Sigmoid colon (tissue), 6 donors: ENCODE measurements at regions not wholly inside any gene's neighbourhood (a gene's known extent, or its start where the extent isn't known, plus 50 kb on each side); places are given as distances from the start of the nearest gene placed in this dataset.

Experiments
- DNase-seq: peaks from one replicate; pipeline ENCODE4 v3.0.0-alpha.2; 2019
- H3K27ac ChIP-seq, 4 donors: fragments of 200-600 bp; sonication (generic); one replicate each; pipeline ENCODE4 v1.5.1; 2016 to 2019; ENCODE audit warnings: mild to moderate bottlenecking in 1 of 4
- H3K27me3 ChIP-seq, 3 donors: fragments of 200-600 bp; sonication (generic); one replicate each; pipeline ENCODE4 v1.5.1; 2019; ENCODE audit warnings: mild to moderate bottlenecking in 1 of 3
- H3K36me3 ChIP-seq, 4 donors: fragments of 200-600 bp; sonication (generic); one replicate each; pipeline ENCODE4 v1.5.1; 2016 to 2019
- H3K4me1 ChIP-seq, 4 donors: fragments of 200-600 bp; sonication (generic); one replicate each; pipeline ENCODE4 v1.5.1; 2017 to 2019
- H3K4me3 ChIP-seq, 4 donors: fragments of 200-600 bp; sonication (generic); one replicate each; pipeline ENCODE4 v1.5.1; 2017 to 2019; ENCODE audit warnings: mild to moderate bottlenecking in 2 of 4, moderate library complexity in 1 of 4
- H3K9me3 ChIP-seq, 4 donors: fragments of 200-600 bp in 3 of 4; sonication (generic) in 3 of 4; one replicate each; pipeline versions ENCODE4 v1.5.1 to v1.6.1; 2013 to 2019
- EP300 ChIP-seq, 4 donors: sonication (generic); formaldehyde crosslinking; IDR thresholded peaks; one replicate each; pipeline ENCODE4 v1.6.1; 2017; ENCODE audit warnings: antibody characterized with exemption in 4 of 4
- POLR2A ChIP-seq, 2 donors: fragments of 450-650 bp; IDR thresholded peaks; one replicate each; pipeline ENCODE4 v1.6.1; 2016; ENCODE audit warnings: antibody characterized with exemption in 2 of 2, mild to moderate bottlenecking in 2 of 2, moderate library complexity in 2 of 2
- POLR2AphosphoS5 ChIP-seq, 4 donors: sonication (generic); formaldehyde crosslinking; IDR thresholded peaks; one replicate each; pipeline ENCODE4 v1.6.1; 2017; ENCODE audit warnings: antibody characterized with exemption in 4 of 4
- WGBS, 2 donors: extraction: QIAGEN DNeasy Blood & Tissue Kit; methylation state at CpG; one replicate each; pipeline ENCODE4 v1.1.7; 2013; 5-methylcytosine and 5-hydroxymethylcytosine counted together
- intact Hi-C: fragments of 100-400 bp; cut with DNase I; formaldehyde crosslinking; loops from one replicate; pipeline ENCODE4 v1.15.1; 2023
- TF ChIP-seq, protein P1 (sequence below), 4 experiments: fragments of 450-650 bp in 3 of 4; fragments of 200-600 bp in 1 of 4; IDR thresholded peaks; one replicate each; pipeline ENCODE4 v1.5.1; 2016 to 2019; ENCODE audit warnings: antibody characterized with exemption in 4 of 4, mild to moderate bottlenecking in 3 of 4, moderate library complexity in 2 of 4
- donor health status: healthy with polysubstance abuse.
- donor health status: healthy.

DNA sequence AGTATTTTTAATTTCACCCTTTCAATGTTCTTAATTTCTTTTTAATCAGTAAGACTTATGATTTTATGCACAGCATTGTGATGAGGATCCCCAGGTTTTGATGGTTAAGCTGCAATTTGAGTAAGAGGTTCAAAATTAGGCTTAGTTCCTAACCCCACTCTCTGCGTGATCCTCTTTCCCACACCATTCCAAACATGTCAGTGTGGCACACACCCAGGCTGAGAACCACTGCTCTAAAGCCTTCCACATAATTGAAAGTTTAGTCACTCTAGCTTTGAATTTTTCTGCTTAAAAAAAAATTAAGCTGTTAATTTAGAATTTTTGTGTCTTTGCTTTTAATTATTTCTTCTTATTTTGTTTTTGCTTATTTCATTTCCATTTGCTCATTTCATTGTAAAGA is 68.8 kb upstream of the SLC7A11 start:
- intact Hi-C loops: no loop called here
- H3K9me3 ChIP-seq: no peaks in the 10 kb centered on the region
- no peak for DNase-seq
- H3K4me1 ChIP-seq: no peaks in the 10 kb centered on the region
- 79 to 84% methylated on average over 1 of the region's 1 CpG for WGBS, 2 donors
- H3K4me3 ChIP-seq: no peak overlapping the region
- TF ChIP-seq EP300 (IDR thresholded peaks at IDR 0.05): no peak
- TF ChIP-seq POLR2AphosphoS5 (IDR thresholded peaks at IDR 0.05): no peak
- TF ChIP-seq, protein P1, sequence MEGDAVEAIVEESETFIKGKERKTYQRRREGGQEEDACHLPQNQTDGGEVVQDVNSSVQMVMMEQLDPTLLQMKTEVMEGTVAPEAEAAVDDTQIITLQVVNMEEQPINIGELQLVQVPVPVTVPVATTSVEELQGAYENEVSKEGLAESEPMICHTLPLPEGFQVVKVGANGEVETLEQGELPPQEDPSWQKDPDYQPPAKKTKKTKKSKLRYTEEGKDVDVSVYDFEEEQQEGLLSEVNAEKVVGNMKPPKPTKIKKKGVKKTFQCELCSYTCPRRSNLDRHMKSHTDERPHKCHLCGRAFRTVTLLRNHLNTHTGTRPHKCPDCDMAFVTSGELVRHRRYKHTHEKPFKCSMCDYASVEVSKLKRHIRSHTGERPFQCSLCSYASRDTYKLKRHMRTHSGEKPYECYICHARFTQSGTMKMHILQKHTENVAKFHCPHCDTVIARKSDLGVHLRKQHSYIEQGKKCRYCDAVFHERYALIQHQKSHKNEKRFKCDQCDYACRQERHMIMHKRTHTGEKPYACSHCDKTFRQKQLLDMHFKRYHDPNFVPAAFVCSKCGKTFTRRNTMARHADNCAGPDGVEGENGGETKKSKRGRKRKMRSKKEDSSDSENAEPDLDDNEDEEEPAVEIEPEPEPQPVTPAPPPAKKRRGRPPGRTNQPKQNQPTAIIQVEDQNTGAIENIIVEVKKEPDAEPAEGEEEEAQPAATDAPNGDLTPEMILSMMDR (IDR thresholded peaks at IDR 0.05): no peak
- TF ChIP-seq POLR2A (IDR thresholded peaks at IDR 0.05): no peak
- no peaks in the 10 kb centered on the region for H3K36me3 ChIP-seq
- H3K27me3 ChIP-seq: no peaks in the 10 kb centered on the region
- H3K27ac ChIP-seq: no peak overlapping the region

DNA sequence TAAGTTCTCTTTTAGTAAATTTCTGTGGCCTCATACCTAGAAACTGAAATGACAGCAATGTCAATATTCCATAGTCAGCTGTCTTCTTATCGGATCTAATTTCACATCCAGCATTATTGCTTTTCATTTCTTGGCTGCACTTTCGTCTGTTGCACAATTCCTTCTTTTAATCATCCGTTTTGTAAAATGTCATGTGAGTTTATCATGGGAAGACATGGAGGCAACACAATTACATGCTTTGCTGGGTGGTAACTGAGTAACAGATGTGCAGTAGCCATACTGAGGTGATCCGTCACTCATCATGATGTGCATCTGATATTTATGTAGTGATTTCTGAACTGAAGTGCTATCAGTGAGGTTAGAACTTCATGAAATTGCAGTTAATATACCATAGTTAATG is 68.3 kb upstream of the SLC7A11 start:
- 76 to 88% methylated on average over 4 of the region's 4 CpGs for WGBS, 2 donors
- Histone ChIP-seq H3K27ac (no peak overlapping the region), H3K4me1 (no peaks in the 10 kb centered on the region), H3K36me3 (no peaks in the 10 kb centered on the region), H3K9me3 (no peaks in the 10 kb centered on the region), H3K27me3 (no peaks in the 10 kb centered on the region), H3K4me3 (no peak overlapping the region)
- intact Hi-C loops: no loop called here
- TF ChIP-seq POLR2A (IDR thresholded peaks at IDR 0.05) (no peak), POLR2AphosphoS5 (IDR thresholded peaks at IDR 0.05) (no peak), EP300 (IDR thresholded peaks at IDR 0.05) (no peak)
- TF ChIP-seq, protein P1 (IDR thresholded peaks at IDR 0.05): no peak
- no peak for DNase-seq

DNA sequence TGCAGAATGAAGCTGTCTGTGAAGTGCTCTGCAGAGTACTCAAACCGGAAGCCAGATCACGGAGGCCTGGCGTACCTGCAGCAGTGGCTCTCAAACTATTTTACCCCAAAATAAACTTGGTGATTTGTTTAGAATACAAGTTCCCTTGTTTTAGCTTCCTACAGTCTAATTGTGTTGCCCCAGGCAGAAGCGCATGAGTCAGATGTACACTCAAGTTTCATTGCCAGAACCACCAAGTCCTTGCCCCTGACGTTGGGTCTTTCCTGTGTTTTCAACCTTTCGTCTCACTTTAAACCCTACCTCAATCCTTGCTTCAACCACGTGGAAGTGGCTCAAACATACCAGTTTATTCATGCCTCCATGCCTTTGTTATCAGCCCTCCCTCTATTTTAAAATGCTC is 66.2 kb upstream of the SLC7A11 start:
- Histone ChIP-seq H3K9me3 (no peaks in the 10 kb centered on the region), H3K4me1 (no peaks in the 10 kb centered on the region), H3K4me3 (no peak overlapping the region), H3K27me3 (no peaks in the 10 kb centered on the region), H3K36me3 (no peaks in the 10 kb centered on the region), H3K27ac (no peak overlapping the region)
- 88 to 90% methylated on average over 7 of the region's 7 CpGs for WGBS, 2 donors
- DNase-seq: no peak
- no peak for TF ChIP-seq POLR2A (IDR thresholded peaks at IDR 0.05)
- TF ChIP-seq, protein P1 (IDR thresholded peaks at IDR 0.05): no peak
- no peak for TF ChIP-seq POLR2AphosphoS5 (IDR thresholded peaks at IDR 0.05)
- TF ChIP-seq EP300 (IDR thresholded peaks at IDR 0.05): no peak
- intact Hi-C loops: no loop called here

DNA sequence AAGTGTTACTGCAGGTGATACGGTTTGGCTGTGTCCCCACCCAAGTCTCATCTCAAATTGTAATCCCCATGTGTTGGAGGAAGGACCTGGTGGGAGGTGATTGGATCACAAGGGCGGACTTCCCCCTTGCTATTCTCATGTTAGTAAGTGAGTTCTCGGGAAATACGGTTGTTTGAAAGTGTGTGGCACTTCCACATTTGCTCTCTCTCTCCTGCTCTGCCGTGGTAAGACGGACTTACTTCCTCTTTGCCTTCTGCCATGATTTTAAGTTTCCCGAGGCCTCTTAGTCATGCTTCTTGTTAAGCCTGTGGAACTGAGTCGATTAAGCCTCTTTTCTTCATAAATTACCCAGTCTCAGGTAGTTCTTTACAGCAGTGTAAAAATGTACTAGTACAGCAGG is 65.2 kb upstream of the SLC7A11 start:
- intact Hi-C loops: no loop called here
- Histone ChIP-seq H3K27ac (no peak overlapping the region), H3K27me3 (no peaks in the 10 kb centered on the region), H3K9me3 (no peaks in the 10 kb centered on the region), H3K4me3 (no peak overlapping the region), H3K4me1 (no peaks in the 10 kb centered on the region), H3K36me3 (no peaks in the 10 kb centered on the region)
- no peak for DNase-seq
- 82 to 85% methylated on average over 8 of the region's 8 CpGs for WGBS, 2 donors
- TF ChIP-seq POLR2AphosphoS5 (IDR thresholded peaks at IDR 0.05): no peak
- no peak for TF ChIP-seq EP300 (IDR thresholded peaks at IDR 0.05)
- TF ChIP-seq, protein P1 (IDR thresholded peaks at IDR 0.05): no peak
- no peak for TF ChIP-seq POLR2A (IDR thresholded peaks at IDR 0.05)

DNA sequence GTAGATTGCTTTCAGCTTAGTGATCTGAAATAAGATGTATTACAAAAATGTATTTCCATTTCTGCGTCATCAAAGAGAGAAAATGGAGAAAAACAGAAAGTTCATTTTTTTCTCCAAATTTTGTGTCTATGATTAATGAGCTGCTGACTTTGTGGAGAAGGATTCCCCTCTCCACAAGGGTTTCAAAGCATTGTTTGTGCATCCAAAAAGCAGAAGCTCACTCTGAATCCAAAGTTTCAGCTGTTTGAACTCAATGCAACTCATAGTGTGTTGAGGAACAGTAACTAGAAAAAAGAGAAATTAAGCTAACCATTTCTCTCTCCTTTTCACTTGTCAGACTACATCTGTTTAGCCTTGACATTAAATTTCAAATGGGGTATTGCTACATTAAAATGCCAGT is 62.9 kb upstream of the SLC7A11 start:
- intact Hi-C loops: no loop called here
- no peaks in the 10 kb centered on the region for H3K4me1 ChIP-seq
- H3K36me3 ChIP-seq: no peaks in the 10 kb centered on the region
- TF ChIP-seq, protein P1 (IDR thresholded peaks at IDR 0.05): no peak
- TF ChIP-seq EP300 (IDR thresholded peaks at IDR 0.05) (no peak), POLR2A (IDR thresholded peaks at IDR 0.05) (no peak), POLR2AphosphoS5 (IDR thresholded peaks at IDR 0.05) (no peak)
- WGBS, 2 donors: 94 to 95% methylated on average over 1 of the region's 1 CpG
- H3K9me3 ChIP-seq: no peaks in the 10 kb centered on the region
- no peaks in the 10 kb centered on the region for H3K27me3 ChIP-seq
- no peak overlapping the region for H3K27ac ChIP-seq
- no peak for DNase-seq
- H3K4me3 ChIP-seq: no peak overlapping the region
